WTC11 (cell line): ENCODE measurements at regions not wholly inside any gene's neighbourhood (a gene's known extent, or its start where the extent isn't known, plus 50 kb on each side); places are given as distances from the start of the nearest gene placed in this dataset.
A peak's percentile ranks its signal among the peaks of the same experiment; 100 is the strongest.
"Not testable (repeated sequence)": the region's sequence is repeated elsewhere in the genome, so short reads cannot be mapped to it uniquely, and the experiment has no call there.

Experiments
- ATAC-seq: fragments of 200-7000 bp; cut with Tn5 transposase; 2 replicates; pipeline ENCODE4 v1.10.0; 2021; ENCODE audit warnings: mild to moderate bottlenecking, moderate library complexity
- CTCF ChIA-PET: fragments of 300-600 bp; sonication (Branson Sonifier 250); formaldehyde crosslinking; loops from one replicate; lab custom pipeline; 2021; ENCODE audit warnings: antibody characterized with exemption; lab: Charles Lee
- POLR2A ChIA-PET: fragments of 350-600 bp; sonication (Branson Sonifier 250); formaldehyde crosslinking; loops from one replicate; lab custom pipeline; 2021; ENCODE audit warnings: antibody characterized with exemption; lab: Charles Lee
- DNase-seq: peaks from one replicate; pipeline ENCODE4 v3.0.0; 2021; ENCODE audit warnings: low spot score
- H3K27ac Mint-ChIP-seq: 2 replicates; pipeline ENCODE4 v1.8.0; 2021; ENCODE audit warnings: mixed read lengths
- H3K27me3 Mint-ChIP-seq: 2 replicates; pipeline ENCODE4 v1.8.0; 2021; ENCODE audit warnings: low read depth, mild to moderate bottlenecking, moderate library complexity, mixed read lengths
- H3K36me3 Mint-ChIP-seq: 2 replicates; pipeline ENCODE4 v1.8.0; 2021; ENCODE audit warnings: mixed read lengths
- H3K4me1 Mint-ChIP-seq: 2 replicates; pipeline ENCODE4 v1.8.0; 2022; ENCODE audit warnings: mixed read lengths
- H3K4me3 Mint-ChIP-seq: 2 replicates; pipeline ENCODE4 v1.8.0; 2021; ENCODE audit warnings: mild to moderate bottlenecking, moderate library complexity, mixed read lengths
- H3K9me3 Mint-ChIP-seq: 2 replicates; pipeline ENCODE4 v1.8.0; 2021; ENCODE audit warnings: mixed read lengths
- ATF1 ChIP-seq: sonication (generic); formaldehyde crosslinking; IDR thresholded peaks from 2 replicates; pipeline ENCODE4 v1.8.1; 2023; ENCODE audit warnings: mild to moderate bottlenecking, moderate library complexity, missing genetic modification reagents
- CREM ChIP-seq: sonication (generic); formaldehyde crosslinking; IDR thresholded peaks from 2 replicates; pipeline ENCODE4 v1.8.1; 2022; ENCODE audit warnings: mild to moderate bottlenecking, missing genetic modification reagents, moderate library complexity
- E2F4 ChIP-seq: sonication (generic); formaldehyde crosslinking; IDR thresholded peaks from 2 replicates; pipeline ENCODE4 v1.8.1; 2022; ENCODE audit warnings: low read depth, mild to moderate bottlenecking, moderate library complexity, missing genetic modification reagents, borderline replicate concordance
- ELF4 ChIP-seq: sonication (generic); formaldehyde crosslinking; IDR thresholded peaks from 2 replicates; pipeline ENCODE4 v1.8.1; 2022; ENCODE audit warnings: low read depth, mild to moderate bottlenecking, moderate library complexity, missing genetic modification reagents
- FOXP1 ChIP-seq: sonication (generic); formaldehyde crosslinking; IDR thresholded peaks from 2 replicates; pipeline ENCODE4 v1.8.0; 2022; ENCODE audit warnings: missing genetic modification reagents, mild to moderate bottlenecking, moderate library complexity, borderline replicate concordance
- NFATC4 ChIP-seq: fragments of 250-450 bp; sonication (Bioruptor Pico); IDR thresholded peaks from 2 replicates; pipeline ENCODE4 v1.9.0; 2021; ENCODE audit warnings: mild to moderate bottlenecking
- PRRX2 ChIP-seq: fragments of 250-450 bp; sonication (Bioruptor Pico); IDR thresholded peaks from 2 replicates; pipeline ENCODE4 v1.8.0; 2021; ENCODE audit warnings: mild to moderate bottlenecking
- SOX15 ChIP-seq: fragments of 250-450 bp; sonication (Bioruptor Pico); IDR thresholded peaks from 2 replicates; pipeline ENCODE4 v1.9.0; 2021; ENCODE audit warnings: mild to moderate bottlenecking
- ZNF396 ChIP-seq: fragments of 250-450 bp; sonication (Bioruptor Pico); IDR thresholded peaks from 2 replicates; pipeline ENCODE4 v1.8.0; 2021; ENCODE audit warnings: mild to moderate bottlenecking, moderate library complexity, borderline replicate concordance
- ZNF416 ChIP-seq: fragments of 250-450 bp; sonication (Bioruptor Pico); IDR thresholded peaks from 2 replicates; pipeline ENCODE4 v1.9.0; 2021; ENCODE audit warnings: mild to moderate bottlenecking, inconsistent platforms
- TF ChIP-seq, protein P1 (sequence below): sonication (generic); formaldehyde crosslinking; IDR thresholded peaks from 2 replicates; pipeline ENCODE4 v1.8.1; 2022; ENCODE audit warnings: low read depth, missing genetic modification reagents, borderline replicate concordance
- TF ChIP-seq, protein P2 (sequence below): sonication (generic); formaldehyde crosslinking; IDR thresholded peaks from 2 replicates; pipeline ENCODE4 v1.8.0; 2022; ENCODE audit warnings: mild to moderate bottlenecking, missing genetic modification reagents

DNA sequence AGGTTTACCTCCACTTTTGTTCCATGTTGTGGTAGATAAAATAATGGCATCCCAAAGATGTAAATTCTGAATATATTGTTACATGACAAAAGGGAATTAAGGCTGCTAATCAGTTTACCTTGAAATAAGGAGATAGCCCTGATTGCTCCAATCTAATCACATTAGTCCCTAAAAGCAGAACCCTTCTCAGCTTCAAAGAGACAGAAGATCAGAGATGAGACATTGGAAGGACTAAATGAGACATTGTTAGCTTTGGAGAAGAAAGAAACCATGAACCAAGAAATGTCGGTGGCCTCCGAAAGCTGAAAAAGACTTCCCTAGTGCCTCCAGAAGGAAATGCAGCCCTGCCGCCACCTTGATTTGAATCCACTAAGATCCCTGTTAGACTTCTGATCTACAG lies 82.8 kb upstream of the PARP8 start:
- no peak overlapping the region for H3K4me3 Mint-ChIP-seq
- peaks cover 33% of the 10 kb centered on the region for H3K4me1 Mint-ChIP-seq
- no peak for TF ChIP-seq CREM (CRISPR knock-in tag)
- no peak for TF ChIP-seq PRRX2 (CRISPR knock-in tag)
- ATAC-seq (no peak), DNase-seq (no peak)
- no peak overlapping the region for H3K27ac Mint-ChIP-seq
- POLR2A ChIA-PET: no interaction called here
- CTCF ChIA-PET: interaction anchor here (0.6 kb wide), 1 partner anchor 155 kb away, joined by 4 read pairs; no protein-coding TSS in a partner anchor
- no peaks in the 10 kb centered on the region for H3K27me3 Mint-ChIP-seq
- peaks cover 12% of the 10 kb centered on the region for H3K9me3 Mint-ChIP-seq
- no peaks in the 10 kb centered on the region for H3K36me3 Mint-ChIP-seq

DNA sequence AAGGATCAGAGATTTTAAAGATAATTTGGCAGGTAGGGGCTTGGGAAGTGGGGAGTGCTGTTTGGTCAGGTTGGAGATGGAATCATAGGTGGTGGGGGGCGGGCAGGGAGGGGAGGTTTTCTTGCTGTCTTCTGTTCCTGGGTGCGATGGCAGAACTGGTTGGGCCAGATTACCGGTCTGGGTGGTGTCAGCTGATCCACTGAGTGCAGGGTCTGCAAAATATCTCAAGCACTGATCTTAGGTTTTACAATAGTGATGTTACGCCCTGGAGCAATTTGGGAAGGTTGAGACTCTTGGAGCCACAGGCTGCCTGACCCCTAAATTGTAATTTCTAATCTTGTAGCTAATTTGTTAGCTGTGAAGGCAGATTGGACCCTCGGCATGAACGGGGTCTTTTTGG lies 78.0 kb upstream of the PARP8 start:
- H3K36me3 Mint-ChIP-seq, H3K27me3 Mint-ChIP-seq, POLR2A ChIA-PET, CTCF ChIA-PET, DNase-seq, H3K9me3 Mint-ChIP-seq, ATAC-seq, H3K27ac Mint-ChIP-seq: not testable (repeated sequence)
- Mint-ChIP-seq H3K4me1 (peaks cover 50% of the 10 kb centered on the region), H3K4me3 (peak overlapping the region; percentile 3; the same call in 1 of the 2 replicates)

GRCh38 chr5:50590444-50591189 lies 75.8 kb upstream of the PARP8 start:
- H3K4me3 Mint-ChIP-seq, H3K27ac Mint-ChIP-seq, CTCF ChIA-PET, H3K9me3 Mint-ChIP-seq, H3K27me3 Mint-ChIP-seq, POLR2A ChIA-PET, DNase-seq, H3K36me3 Mint-ChIP-seq, ATAC-seq: not testable (repeated sequence)
- peaks cover 40% of the 10 kb centered on the region for H3K4me1 Mint-ChIP-seq

DNA sequence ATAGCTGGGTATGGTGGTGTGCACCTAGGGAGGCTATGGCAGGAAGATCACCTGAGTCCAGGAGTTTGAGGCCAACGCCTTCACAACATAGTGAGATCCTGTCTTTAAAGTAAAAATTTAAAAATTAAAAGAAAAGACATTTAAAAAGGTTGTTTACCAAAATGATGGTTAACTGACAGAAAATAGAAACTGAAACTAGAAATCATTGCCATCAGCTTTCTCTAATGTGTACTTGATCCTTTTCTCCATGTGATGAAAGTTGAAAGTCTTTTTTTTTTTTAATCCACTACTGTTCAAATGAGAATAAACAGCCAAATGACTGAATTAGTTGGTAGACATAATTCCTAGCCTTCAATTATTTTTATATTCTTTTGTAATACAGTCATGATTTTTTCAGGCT lies 75.1 kb upstream of the PARP8 start:
- H3K4me1 Mint-ChIP-seq: peaks cover 33% of the 10 kb centered on the region
- H3K36me3 Mint-ChIP-seq, ATAC-seq, DNase-seq, H3K9me3 Mint-ChIP-seq, H3K4me3 Mint-ChIP-seq, H3K27me3 Mint-ChIP-seq, H3K27ac Mint-ChIP-seq, POLR2A ChIA-PET, CTCF ChIA-PET: not testable (repeated sequence)

- ChIA-PET CTCF (no interaction called here), POLR2A (no interaction called here)
- peaks cover 24% of the 10 kb centered on the region for H3K4me1 Mint-ChIP-seq
- DNase-seq (no peak), ATAC-seq (no peak)
- no peaks in the 10 kb centered on the region for H3K36me3 Mint-ChIP-seq
- TF ChIP-seq ATF1 (CRISPR knock-in tag) (no peak), ZNF396 (CRISPR knock-in tag) (no peak), SOX15 (CRISPR knock-in tag) (no peak), FOXP1 (CRISPR knock-in tag) (no peak), ZNF416 (no peak), E2F4 (CRISPR knock-in tag) (no peak), NFATC4 (CRISPR knock-in tag) (no peak), ELF4 (CRISPR knock-in tag) (no peak)
- TF ChIP-seq, protein P1, sequence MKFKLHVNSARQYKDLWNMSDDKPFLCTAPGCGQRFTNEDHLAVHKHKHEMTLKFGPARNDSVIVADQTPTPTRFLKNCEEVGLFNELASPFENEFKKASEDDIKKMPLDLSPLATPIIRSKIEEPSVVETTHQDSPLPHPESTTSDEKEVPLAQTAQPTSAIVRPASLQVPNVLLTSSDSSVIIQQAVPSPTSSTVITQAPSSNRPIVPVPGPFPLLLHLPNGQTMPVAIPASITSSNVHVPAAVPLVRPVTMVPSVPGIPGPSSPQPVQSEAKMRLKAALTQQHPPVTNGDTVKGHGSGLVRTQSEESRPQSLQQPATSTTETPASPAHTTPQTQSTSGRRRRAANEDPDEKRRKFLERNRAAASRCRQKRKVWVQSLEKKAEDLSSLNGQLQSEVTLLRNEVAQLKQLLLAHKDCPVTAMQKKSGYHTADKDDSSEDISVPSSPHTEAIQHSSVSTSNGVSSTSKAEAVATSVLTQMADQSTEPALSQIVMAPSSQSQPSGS: no peak
- H3K27me3 Mint-ChIP-seq: no peaks in the 10 kb centered on the region
- H3K9me3 Mint-ChIP-seq: peaks cover 13% of the 10 kb centered on the region
- H3K4me3 Mint-ChIP-seq: no peak overlapping the region
- no peak overlapping the region for H3K27ac Mint-ChIP-seq
Observed at GRCh38 chr5:50593681-50594080, 72.8 kb upstream of the PARP8 start.

GRCh38 chr5:50595199-50595598 lies 71.2 kb upstream of the PARP8 start:
- no peak overlapping the region for H3K27ac Mint-ChIP-seq
- ChIA-PET POLR2A (no interaction called here), CTCF (no interaction called here)
- DNase-seq (no peak), ATAC-seq (no peak)
- H3K4me3 Mint-ChIP-seq: no peak overlapping the region
- no peaks in the 10 kb centered on the region for H3K27me3 Mint-ChIP-seq
- H3K9me3 Mint-ChIP-seq: peaks cover 19% of the 10 kb centered on the region
- TF ChIP-seq, protein P2, sequence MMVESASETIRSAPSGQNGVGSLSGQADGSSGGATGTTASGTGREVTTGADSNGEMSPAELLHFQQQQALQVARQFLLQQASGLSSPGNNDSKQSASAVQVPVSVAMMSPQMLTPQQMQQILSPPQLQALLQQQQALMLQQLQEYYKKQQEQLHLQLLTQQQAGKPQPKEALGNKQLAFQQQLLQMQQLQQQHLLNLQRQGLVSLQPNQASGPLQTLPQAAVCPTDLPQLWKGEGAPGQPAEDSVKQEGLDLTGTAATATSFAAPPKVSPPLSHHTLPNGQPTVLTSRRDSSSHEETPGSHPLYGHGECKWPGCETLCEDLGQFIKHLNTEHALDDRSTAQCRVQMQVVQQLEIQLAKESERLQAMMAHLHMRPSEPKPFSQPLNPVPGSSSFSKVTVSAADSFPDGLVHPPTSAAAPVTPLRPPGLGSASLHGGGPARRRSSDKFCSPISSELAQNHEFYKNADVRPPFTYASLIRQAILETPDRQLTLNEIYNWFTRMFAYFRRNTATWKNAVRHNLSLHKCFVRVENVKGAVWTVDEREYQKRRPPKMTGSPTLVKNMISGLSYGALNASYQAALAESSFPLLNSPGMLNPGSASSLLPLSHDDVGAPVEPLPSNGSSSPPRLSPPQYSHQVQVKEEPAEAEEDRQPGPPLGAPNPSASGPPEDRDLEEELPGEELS (CRISPR knock-in tag): no peak
- H3K4me1 Mint-ChIP-seq: peaks cover 17% of the 10 kb centered on the region
- no peaks in the 10 kb centered on the region; the same call in 1 of the 2 replicates for H3K36me3 Mint-ChIP-seq

GRCh38 chr5:50601576-50601975 lies 64.9 kb upstream of the PARP8 start:
- H3K4me3 Mint-ChIP-seq, H3K4me1 Mint-ChIP-seq, DNase-seq, POLR2A ChIA-PET, CTCF ChIA-PET, H3K27ac Mint-ChIP-seq, ATAC-seq: not testable (repeated sequence)
- Mint-ChIP-seq H3K36me3 (peaks cover 22% of the 10 kb centered on the region), H3K9me3 (peaks cover 47% of the 10 kb centered on the region), H3K27me3 (peaks cover 11% of the 10 kb centered on the region)
